Right lung (tissue), 2 donors: ENCODE measurements at regions not wholly inside any gene's neighbourhood (a gene's known extent, or its start where the extent isn't known, plus 50 kb on each side); places are given as distances from the start of the nearest gene placed in this dataset.

Source experiments
- DNase-seq, 2 donors: peaks; one replicate each; pipeline ENCODE4 v3.0.0-alpha.2; 2013

- no peak for DNase-seq
Observed at GRCh38 chr2:158049129-158049855, 52.4 kb upstream of the UPP2 start.

DNA sequence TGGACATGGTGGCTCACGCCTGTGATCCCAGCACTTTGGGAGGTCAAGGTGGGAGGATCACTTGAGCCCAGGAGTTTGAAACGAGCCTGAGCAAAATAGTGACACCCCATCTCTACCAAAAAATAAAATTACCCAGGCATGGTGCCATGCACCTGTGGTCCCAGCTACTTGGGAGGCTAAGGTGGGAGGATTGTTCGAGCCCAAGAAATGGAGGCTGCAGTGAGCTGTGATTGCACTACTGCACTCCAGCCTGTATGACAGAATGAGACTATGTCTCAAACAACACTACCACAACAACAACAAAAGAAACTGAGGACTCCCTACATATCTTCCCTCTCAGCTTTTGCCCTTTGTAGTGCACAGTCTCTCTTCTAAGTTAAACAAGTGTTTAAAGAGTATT lies 53.3 kb upstream of the UPP2 start:
- DNase-seq = no peak

DNA sequence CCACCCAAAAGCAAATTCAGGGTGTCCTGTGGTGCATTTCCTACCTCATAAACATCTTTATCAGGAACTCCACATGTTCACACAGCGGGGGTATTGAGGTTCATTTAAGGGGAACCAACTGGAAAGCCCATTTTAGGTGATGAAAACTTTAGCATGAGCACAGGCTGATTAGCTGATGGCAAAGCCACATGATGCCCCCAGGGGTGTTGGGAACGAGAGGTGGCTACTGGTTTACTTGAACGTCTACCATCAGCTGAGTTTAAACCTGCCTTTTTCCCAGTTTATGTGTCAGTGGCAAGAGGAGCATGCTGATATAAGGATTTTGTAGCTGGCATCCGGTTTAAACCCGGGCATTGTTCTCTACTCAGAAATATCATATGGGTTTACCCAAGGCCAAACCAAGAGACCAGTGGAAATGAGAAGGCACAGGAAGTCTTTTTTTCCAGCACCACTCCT lies 54.5 kb upstream of the UPP2 start:
- no peak for DNase-seq

- no peak for DNase-seq
Observed at GRCh38 chr2:158046121-158046880, 55.4 kb upstream of the UPP2 start.

GRCh38 chr2:158045362-158045761 lies 56.3 kb upstream of the UPP2 start:
- no peak for DNase-seq

DNA sequence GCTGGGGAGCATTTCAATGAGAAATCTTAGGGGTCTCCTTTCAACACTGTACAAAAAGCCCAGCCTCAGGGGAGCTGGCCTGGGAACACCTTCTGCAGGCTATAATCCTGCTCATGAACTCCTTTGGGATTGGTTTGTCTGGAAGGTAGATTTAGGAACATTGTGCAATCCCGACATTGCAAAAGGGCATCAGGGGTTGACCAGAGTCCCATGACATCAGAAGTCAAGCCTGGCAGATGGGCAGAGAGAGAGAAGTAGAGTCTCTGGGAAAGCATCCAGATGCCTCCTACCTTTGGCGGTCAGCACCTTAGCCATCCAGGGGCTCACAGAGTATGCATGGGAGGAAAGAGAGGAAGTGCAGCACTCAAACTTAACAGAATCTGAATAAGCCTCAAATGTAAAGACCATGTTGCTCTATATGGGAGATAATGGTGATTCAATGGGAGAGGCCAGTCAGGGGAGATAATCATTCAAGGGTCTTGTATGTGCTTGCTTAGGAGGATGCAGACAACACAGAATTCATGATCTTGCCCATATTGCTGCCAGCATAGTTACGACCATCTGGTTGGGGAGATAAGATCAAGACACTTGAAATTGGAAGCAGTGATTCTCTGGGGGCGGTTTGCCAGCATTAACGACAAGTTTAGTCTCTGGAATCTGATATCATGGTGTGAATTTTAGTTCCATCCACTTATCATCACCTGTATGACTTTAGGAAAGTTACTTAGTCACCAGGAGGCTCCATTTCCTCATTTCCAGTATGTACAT lies 58.3 kb upstream of the UPP2 start:
- DNase-seq = no peak

DNA sequence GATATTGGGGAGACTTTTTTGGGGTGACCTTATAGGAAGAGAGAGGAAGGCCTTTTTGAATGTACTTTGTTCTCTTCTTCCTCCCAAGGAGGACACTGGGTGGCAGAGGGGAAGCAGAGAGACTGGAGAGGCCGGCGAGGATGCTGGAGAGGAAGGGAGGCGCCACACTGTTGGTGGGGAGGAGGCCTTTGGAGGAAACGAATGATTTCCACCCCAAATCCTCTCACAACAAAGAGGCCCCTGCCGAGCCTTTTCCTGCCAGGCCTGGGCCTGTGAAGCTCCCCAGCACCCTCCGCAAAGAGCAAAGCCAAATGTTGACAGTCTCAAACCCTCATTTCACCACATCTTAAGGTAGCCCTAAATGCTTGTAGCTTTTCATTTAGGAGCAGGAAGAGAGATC lies 59.0 kb upstream of the UPP2 start:
- no peak for DNase-seq

GRCh38 chr2:158042245-158042644 lies 59.4 kb upstream of the UPP2 start:
- no peak for DNase-seq

GRCh38 chr2:158041400-158041799 lies 60.3 kb upstream of the UPP2 start:
- no peak for DNase-seq

DNA sequence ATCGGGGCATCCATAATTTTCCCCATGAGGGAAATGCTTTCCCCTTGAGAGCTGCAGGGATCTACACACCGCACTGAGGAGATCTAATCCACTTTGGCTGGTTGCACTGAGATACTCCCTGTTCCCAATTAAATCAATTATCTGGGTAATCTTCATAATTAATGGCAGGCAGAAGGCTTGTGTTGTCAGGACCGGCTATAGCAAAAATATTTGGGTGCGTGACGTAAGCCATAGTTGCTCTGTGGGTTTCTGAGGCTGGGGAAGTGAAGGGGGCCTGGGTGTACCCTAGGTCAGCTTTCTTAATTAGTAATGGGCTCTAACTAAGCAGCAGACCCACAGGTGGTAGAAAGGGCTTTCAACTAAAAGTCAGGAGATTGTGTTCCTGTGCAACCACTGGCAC lies 62.8 kb upstream of the UPP2 start:
- DNase-seq = no peak

GRCh38 chr2:158034198-158034866 lies 67.3 kb upstream of the UPP2 start:
- DNase-seq = peak; percentile 38 to 48

DNA sequence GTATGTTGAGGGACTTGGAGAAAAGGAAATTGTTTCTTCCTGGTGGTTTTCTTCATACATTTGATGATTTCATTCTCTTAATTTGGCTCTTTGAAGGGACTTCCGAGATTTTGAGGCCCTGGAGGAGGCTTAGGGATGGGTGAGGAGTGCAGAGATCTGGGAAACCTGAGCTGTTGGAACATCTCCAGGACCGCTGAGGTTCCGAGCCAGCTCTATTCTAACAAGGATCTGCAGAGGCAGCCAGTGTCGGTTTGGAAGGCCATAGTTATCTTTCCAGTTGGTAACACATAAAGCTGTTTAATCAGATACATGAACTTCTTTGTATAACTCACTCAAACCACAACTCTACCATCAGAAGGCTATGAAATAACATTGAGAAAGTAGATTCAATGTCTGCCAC lies 70.3 kb upstream of the UPP2 start:
- DNase-seq = no peak

DNA sequence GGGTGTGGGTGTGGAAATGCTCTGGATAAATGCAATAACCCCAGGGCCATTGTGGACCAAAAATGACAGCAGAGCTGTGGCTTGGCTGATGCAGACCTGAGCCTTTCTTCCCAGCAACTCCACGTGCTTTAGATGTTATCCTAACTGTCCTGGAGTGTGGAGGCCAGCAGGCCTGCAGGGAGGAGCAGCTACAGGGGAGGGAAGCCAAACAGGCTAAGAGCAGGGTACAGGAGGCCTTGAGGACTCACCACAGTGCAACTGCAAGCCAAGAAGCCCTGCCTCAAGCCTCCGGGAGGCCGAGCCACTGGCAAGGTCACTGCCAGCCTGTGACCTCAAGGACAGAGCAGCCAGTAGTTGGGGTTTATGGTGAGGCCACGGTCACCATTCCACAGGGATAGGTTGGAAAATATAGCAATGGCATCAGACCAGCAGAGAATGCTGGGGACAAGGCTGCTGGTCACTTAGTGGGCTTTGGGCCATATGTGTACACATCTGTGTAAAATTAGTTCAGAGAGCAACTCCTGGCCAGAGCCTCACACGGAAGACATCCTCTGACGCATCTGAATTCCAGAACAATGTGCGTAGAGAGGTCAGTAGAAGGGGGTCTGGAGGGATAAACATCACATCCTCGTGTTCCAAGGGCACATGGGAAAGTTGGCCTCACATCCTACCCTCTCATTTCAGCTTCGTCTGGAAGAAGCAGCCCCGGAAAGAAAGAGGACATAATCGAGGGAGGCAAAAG lies 76.2 kb upstream of the UPP2 start:
- DNase-seq = no peak

DNA sequence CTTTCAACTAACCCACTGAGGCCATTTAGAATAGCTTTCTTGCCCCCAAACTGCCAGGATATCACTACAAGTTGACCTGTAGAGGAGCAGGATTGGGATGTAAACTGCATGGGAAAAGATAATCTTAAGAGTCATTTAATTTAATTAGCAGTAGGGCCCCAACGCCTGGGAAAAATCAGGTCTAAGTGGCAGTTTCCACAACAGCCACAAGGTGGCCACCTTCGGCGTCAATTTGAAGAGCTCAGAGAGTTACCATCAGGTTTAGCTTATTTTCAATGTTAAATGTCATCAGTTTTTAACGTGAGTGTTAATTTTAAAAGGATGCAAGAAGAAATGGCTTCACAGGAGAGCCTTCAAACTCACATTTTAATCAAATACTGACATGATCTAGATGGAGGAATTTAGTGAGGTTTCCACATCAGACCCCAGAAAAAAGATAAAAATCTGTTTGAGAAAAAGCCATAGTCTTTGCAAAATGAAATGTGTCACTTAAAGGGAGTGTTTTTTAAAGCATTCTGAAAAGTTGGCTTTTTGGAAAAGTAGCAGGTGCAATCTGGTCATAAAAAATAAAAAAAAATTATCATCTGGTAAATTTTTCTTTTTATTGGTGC lies 77.3 kb upstream of the UPP2 start:
- no peak for DNase-seq

- DNase-seq = no peak
Observed at GRCh38 chr2:158022888-158023287, 78.8 kb upstream of the UPP2 start.

DNA sequence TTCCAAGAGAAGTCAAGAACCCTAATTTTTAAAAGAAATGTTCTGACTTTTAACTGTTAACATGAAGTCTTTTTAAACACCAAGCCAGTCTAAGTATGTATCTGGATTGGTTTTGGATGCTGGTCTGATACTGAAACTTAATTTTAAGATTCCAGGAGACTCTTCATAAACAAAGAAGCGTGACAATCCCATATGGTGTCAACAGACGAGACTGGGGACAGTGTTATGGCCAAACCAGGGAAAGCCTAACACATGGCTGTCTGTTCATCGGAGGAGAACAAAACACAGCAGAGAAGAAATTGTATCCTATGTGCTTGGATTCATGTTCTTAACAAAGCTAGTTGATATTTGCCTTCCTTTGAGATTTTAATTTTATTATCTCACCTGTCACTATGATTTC lies 80.5 kb upstream of the UPP2 start:
- no peak for DNase-seq

DNA sequence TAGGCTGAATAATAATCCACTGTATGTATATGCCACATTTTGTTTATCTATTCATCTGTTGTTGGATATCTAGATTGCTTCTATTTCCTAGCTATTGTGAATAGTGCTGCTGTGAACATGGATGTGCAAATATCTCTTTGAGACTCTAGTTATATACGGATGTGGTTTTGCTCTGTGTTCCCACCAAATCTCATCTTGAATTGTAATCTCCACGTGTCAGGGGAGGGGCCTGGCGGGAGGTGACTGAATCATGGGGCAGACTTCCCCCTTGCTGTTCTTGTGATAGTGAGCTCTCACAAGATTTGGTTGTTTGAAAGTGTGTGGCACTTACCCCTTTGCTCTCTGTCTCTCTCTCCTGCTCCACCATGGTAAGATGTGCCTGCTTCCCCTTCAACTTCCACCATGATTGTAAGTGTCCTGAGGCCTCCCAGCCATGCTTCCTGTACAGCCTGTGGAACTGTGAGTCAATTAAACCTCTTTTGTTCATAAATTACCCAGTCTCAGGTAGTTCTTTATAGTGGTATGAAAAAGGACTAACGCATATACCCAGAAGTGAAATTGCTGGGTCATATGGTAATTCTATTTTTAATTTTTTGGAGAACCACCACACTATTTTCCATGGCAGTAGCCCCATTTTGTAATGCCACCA lies 86.1 kb upstream of the UPP2 start:
- DNase-seq = no peak

GRCh38 chr2:158013891-158014290 lies 87.8 kb upstream of the UPP2 start:
- DNase-seq = no peak

- no peak for DNase-seq
Observed at GRCh38 chr2:158011055-158011771, 90.5 kb upstream of the UPP2 start.

DNA sequence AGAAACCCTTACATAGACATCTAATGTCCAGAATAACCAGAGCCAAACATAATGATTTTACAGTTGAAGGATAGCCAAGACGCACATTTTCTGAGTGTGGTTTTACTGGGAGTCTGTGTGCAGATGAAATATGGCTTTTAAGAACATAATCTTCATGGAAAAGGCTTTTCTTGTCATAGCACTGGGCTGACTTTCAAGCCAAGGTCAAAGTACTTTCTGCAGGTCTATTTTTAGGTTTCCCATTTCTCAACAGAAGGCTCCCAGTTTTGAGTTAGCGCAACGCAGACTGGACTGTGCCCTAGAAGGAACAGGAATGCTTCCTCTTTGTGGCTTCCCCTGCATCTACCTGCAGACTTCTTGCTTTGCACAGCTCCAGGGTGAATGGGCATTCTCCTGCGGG lies 92.3 kb upstream of the UPP2 start:
- DNase-seq = no peak
